ENCODE measurements at regions not wholly inside any gene's neighbourhood (a gene's known extent, or its start where the extent isn't known, plus 50 kb on each side); places are given as distances from the start of the nearest gene placed in this dataset.
"Not testable (repeated sequence)": the region's sequence is repeated elsewhere in the genome, so short reads cannot be mapped to it uniquely, and the experiment has no call there.

DNA sequence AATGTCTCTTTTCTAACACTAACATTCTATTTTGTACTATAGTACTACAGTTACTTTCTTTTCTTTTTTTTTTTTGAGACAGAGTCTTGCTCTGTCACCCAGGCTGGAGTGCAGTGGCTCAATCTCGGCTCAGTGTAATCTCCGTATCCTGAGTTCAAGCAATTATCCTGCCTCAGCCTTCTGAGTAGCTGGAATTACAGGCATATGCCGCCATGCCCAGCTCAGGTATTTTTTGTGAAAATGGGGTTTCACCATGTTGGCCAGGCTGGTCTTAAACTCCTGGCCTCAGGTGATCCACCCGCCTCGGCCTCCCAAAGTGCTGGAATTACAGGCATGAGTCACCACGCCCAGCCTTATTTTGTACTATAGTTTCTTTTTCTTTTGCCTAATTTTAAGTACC lies 163.9 kb downstream of the GJA1 start:
- TF ChIP-seq, protein P1, sequence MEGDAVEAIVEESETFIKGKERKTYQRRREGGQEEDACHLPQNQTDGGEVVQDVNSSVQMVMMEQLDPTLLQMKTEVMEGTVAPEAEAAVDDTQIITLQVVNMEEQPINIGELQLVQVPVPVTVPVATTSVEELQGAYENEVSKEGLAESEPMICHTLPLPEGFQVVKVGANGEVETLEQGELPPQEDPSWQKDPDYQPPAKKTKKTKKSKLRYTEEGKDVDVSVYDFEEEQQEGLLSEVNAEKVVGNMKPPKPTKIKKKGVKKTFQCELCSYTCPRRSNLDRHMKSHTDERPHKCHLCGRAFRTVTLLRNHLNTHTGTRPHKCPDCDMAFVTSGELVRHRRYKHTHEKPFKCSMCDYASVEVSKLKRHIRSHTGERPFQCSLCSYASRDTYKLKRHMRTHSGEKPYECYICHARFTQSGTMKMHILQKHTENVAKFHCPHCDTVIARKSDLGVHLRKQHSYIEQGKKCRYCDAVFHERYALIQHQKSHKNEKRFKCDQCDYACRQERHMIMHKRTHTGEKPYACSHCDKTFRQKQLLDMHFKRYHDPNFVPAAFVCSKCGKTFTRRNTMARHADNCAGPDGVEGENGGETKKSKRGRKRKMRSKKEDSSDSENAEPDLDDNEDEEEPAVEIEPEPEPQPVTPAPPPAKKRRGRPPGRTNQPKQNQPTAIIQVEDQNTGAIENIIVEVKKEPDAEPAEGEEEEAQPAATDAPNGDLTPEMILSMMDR (IDR thresholded peaks at IDR 0.05), result not testable (repeated sequence)
- not testable (repeated sequence) for TF ChIP-seq POLR2A (IDR thresholded peaks at IDR 0.05)

All from heart left ventricle (tissue), 13 donors.